GM10248 (cell line): ENCODE measurements at regions not wholly inside any gene's neighbourhood (a gene's known extent, or its start where the extent isn't known, plus 50 kb on each side); places are given as distances from the start of the nearest gene placed in this dataset.

Experiments used
- CTCF ChIA-PET: fragments of 300-600 bp; sonication (Branson Sonifier 250); formaldehyde crosslinking; extraction: SDS; loops from one replicate; lab custom pipeline; 2021; ENCODE audit warnings: antibody characterized with exemption; lab: Yijun Ruan, JAX
- POLR2A ChIA-PET: fragments of 350-650 bp; sonication (Branson Sonifier 250); formaldehyde crosslinking; extraction: SDS; loops from one replicate; lab custom pipeline; 2020; ENCODE audit warnings: antibody characterized with exemption; lab: Yijun Ruan, JAX
- DNase-seq: peaks from one replicate; pipeline ENCODE4 v3.0.0; 2012; ENCODE audit errors: extremely low spot score
- CTCF ChIP-seq: IDR thresholded peaks from 2 replicates; pipeline ENCODE4 v1.5.1; 2012; ENCODE audit warnings: mild to moderate bottlenecking, low read depth; ENCODE audit errors: extremely low read depth, missing control alignments, control extremely low read depth

GRCh38 chrX:41973208-41973607 lies 49.9 kb upstream of the CASK start:
- ChIA-PET POLR2A (no interaction called here), CTCF (no interaction called here)

More at GRCh38 chrX:41973208-41973607, 49.9 kb upstream of the CASK start:
- no peak for TF ChIP-seq CTCF
- no peak for DNase-seq
